ENCODE measurements at regions not wholly inside any gene's neighbourhood (a gene's known extent, or its start where the extent isn't known, plus 50 kb on each side); places are given as distances from the start of the nearest gene placed in this dataset.

DNA sequence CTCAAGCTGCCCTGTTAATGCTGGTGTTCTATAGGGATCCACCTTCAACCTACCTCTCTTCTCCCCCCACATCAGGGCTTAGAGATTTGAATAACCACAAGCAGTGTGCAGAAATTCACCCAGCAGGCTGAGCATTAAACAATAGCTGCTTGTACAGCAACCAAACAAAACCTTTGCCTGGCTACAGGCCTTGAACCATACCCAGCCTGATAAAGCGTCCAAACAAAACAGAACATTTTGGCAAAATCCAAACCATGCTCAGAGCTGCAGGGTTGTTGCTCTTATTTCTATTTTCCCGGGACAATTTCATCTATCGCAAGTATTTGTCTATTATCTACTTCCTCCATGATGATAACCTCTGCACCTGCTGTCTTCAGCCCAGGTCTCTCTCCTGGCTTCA is 142.3 kb downstream of the UNC5CL start:
- Histone ChIP-seq H3K4me2 (ENCODE audit: low read length) (no peak overlapping the region), H3K4me1 (ENCODE audit: control insufficient read depth, low read length) (no peaks in the 10 kb centered on the region), H3K27ac (ENCODE audit: low read depth, low read length) (no peak overlapping the region), H3K9me2 (replicated peaks; ENCODE audit: control insufficient read depth, low read length) (no peaks in the 10 kb centered on the region), H3K4me3 (ENCODE audit: low read length) (no peak overlapping the region), H4K20me1 (ENCODE audit: control insufficient read depth, insufficient read depth, low read depth, low read length) (no peaks in the 10 kb centered on the region), H3K9me3 (ENCODE audit: control insufficient read depth, insufficient read depth, low read length) (no peaks in the 10 kb centered on the region), H3F3A (ENCODE audit: control insufficient read depth, insufficient read depth) (no peaks in the 10 kb centered on the region), H3K36me3 (ENCODE audit: control insufficient read depth, low read length) (no peaks in the 10 kb centered on the region), H3K27me3 (ENCODE audit: control insufficient read depth, low read length) (peaks cover 6% of the 10 kb centered on the region; the same call in 1 of the 2 replicates), H3K79me2 (ENCODE audit: control insufficient read depth, low read length) (no peaks in the 10 kb centered on the region)
- TF ChIP-seq, protein P1, sequence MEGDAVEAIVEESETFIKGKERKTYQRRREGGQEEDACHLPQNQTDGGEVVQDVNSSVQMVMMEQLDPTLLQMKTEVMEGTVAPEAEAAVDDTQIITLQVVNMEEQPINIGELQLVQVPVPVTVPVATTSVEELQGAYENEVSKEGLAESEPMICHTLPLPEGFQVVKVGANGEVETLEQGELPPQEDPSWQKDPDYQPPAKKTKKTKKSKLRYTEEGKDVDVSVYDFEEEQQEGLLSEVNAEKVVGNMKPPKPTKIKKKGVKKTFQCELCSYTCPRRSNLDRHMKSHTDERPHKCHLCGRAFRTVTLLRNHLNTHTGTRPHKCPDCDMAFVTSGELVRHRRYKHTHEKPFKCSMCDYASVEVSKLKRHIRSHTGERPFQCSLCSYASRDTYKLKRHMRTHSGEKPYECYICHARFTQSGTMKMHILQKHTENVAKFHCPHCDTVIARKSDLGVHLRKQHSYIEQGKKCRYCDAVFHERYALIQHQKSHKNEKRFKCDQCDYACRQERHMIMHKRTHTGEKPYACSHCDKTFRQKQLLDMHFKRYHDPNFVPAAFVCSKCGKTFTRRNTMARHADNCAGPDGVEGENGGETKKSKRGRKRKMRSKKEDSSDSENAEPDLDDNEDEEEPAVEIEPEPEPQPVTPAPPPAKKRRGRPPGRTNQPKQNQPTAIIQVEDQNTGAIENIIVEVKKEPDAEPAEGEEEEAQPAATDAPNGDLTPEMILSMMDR (IDR thresholded peaks at IDR 0.05; ENCODE audit: low read depth, low read length, poor library complexity, severe bottlenecking): no peak
- no peak for TF ChIP-seq EZH2phosphoT487 (IDR thresholded peaks at IDR 0.05; ENCODE audit: borderline replicate concordance, low read length)

DNA sequence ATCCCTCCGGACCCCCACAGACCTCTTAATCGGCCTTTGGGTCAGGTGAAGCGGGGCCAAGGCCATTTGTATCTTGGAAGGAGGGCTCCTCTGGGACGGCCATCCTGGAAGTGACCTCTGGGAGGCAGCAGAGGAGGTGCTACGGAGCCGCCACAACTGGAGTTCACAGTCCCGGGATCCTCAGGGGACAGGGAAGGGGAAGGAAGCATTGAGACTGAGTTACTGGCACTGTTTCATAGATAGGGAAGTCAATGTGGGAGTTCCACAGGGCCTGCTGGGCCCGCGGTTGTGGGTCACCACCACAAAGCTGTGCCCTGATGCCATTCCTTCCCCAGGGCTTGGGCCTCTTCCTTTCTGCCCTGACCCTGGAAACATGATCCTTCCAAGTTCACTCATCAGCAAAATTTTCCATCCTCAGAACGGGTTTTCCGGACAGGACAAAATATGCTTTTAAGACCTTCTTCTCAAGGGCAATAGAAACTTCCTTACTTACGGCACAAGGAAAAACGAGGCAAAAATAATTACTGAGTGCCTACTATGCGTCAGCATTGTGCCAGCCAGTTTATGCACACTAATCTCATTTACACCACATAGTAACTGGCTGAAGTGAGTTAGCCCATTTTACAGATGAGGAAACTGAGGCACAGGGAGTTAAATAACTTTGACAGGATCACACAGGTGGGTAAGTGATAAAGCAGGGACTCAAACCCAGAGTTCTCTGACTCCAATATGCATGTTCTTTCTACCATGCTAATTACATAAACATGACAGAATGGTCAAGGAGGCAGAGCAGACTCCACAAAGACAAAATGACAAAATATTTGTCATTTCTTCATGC is 143.8 kb downstream of the UNC5CL start:
- no peak overlapping the region for H3K27ac ChIP-seq (ENCODE audit: low read depth, low read length)
- no peaks in the 10 kb centered on the region for H3K79me2 ChIP-seq (ENCODE audit: control insufficient read depth, low read length)
- H3K9me2 ChIP-seq (replicated peaks; ENCODE audit: control insufficient read depth, low read length): no peaks in the 10 kb centered on the region
- H4K20me1 ChIP-seq (ENCODE audit: control insufficient read depth, insufficient read depth, low read depth, low read length): no peaks in the 10 kb centered on the region
- H3K4me3 ChIP-seq (ENCODE audit: low read length): no peak overlapping the region
- H3K9me3 ChIP-seq (ENCODE audit: control insufficient read depth, insufficient read depth, low read length): no peaks in the 10 kb centered on the region
- H3K4me2 ChIP-seq (ENCODE audit: low read length): no peak overlapping the region
- H3F3A ChIP-seq (ENCODE audit: control insufficient read depth, insufficient read depth): no peaks in the 10 kb centered on the region
- no peaks in the 10 kb centered on the region for H3K27me3 ChIP-seq (ENCODE audit: control insufficient read depth, low read length)
- H3K36me3 ChIP-seq (ENCODE audit: control insufficient read depth, low read length): no peaks in the 10 kb centered on the region
- TF ChIP-seq, protein P1 (IDR thresholded peaks at IDR 0.05; ENCODE audit: low read depth, low read length, poor library complexity, severe bottlenecking): no peak
- no peak for TF ChIP-seq EZH2phosphoT487 (IDR thresholded peaks at IDR 0.05; ENCODE audit: borderline replicate concordance, low read length)
- H3K4me1 ChIP-seq (ENCODE audit: control insufficient read depth, low read length): no peaks in the 10 kb centered on the region

DNA sequence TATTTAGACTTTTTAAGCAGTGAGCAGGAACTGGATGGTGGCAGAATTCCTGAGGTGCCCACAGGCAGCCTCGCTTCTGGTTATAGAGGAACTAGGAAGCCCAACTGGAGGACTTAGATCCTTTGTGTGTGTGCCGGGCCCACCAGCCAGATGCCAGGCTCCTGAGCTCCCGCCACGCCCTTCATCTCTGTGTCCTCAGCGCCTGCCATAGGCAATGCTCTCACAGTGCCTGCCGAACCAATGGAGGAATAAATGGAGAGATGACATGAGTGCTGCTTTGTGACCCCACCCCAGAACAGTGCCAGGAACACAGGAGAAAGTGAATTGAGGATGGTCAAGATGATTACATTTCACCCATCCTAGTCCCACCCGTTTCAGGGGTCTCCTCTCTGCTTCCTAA is 146.0 kb downstream of the UNC5CL start:
- Histone ChIP-seq H3K27me3 (ENCODE audit: control insufficient read depth, low read length) (no peaks in the 10 kb centered on the region), H3K4me1 (ENCODE audit: control insufficient read depth, low read length) (no peaks in the 10 kb centered on the region), H3F3A (ENCODE audit: control insufficient read depth, insufficient read depth) (no peaks in the 10 kb centered on the region), H4K20me1 (ENCODE audit: control insufficient read depth, insufficient read depth, low read depth, low read length) (no peaks in the 10 kb centered on the region), H3K79me2 (ENCODE audit: control insufficient read depth, low read length) (no peaks in the 10 kb centered on the region), H3K36me3 (ENCODE audit: control insufficient read depth, low read length) (no peaks in the 10 kb centered on the region), H3K4me3 (ENCODE audit: low read length) (no peak overlapping the region), H3K9me2 (replicated peaks; ENCODE audit: control insufficient read depth, low read length) (no peaks in the 10 kb centered on the region), H3K4me2 (ENCODE audit: low read length) (no peak overlapping the region), H3K27ac (ENCODE audit: low read depth, low read length) (no peak overlapping the region), H3K9me3 (ENCODE audit: control insufficient read depth, insufficient read depth, low read length) (no peaks in the 10 kb centered on the region)
- TF ChIP-seq, protein P1 (IDR thresholded peaks at IDR 0.05; ENCODE audit: low read depth, low read length, poor library complexity, severe bottlenecking): no peak
- TF ChIP-seq EZH2phosphoT487 (IDR thresholded peaks at IDR 0.05; ENCODE audit: borderline replicate concordance, low read length): no peak

Measured in DOHH2 (cell line).